SK-N-SH (cell line): ENCODE measurements at regions not wholly inside any gene's neighbourhood (a gene's known extent, or its start where the extent isn't known, plus 50 kb on each side); places are given as distances from the start of the nearest gene placed in this dataset.

Experiments
- MEF2A ChIP-seq: IDR thresholded peaks from 2 replicates; pipeline ENCODE4 v1.4.0; 2012; ENCODE audit warnings: low read depth, borderline replicate concordance
- SIN3A ChIP-seq: IDR thresholded peaks from 2 replicates; pipeline ENCODE4 v1.6.1; 2012; ENCODE audit warnings: low read depth, mild to moderate bottlenecking, low read length, moderate library complexity, borderline replicate concordance
- TF ChIP-seq, protein P1 (sequence below): fragments of 200-600 bp; sonication (generic); IDR thresholded peaks from 2 replicates; pipeline ENCODE4 v1.6.1; 2017; ENCODE audit warnings: antibody characterized with exemption, mild to moderate bottlenecking, moderate library complexity

DNA sequence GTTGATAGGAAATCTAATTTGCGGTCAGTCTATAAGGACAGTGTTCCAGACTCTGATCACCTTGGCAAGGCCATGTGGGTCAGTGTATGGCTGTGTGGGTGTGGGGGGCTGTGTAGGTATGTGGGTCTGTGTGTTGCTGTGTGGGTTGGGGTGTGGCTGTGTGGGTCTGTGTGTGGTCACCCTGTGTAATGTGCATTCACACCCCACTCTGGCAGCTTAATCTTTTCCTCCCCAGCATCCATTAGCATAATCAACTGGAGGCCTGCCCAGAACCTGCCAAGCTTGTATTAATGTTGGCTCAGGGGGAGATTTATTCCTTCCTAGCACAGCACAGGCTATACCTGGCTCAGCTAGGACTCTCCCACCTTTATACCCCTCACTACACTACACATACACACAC is 203.2 kb downstream of the TUBA3C start:
- TF ChIP-seq, protein P1, sequence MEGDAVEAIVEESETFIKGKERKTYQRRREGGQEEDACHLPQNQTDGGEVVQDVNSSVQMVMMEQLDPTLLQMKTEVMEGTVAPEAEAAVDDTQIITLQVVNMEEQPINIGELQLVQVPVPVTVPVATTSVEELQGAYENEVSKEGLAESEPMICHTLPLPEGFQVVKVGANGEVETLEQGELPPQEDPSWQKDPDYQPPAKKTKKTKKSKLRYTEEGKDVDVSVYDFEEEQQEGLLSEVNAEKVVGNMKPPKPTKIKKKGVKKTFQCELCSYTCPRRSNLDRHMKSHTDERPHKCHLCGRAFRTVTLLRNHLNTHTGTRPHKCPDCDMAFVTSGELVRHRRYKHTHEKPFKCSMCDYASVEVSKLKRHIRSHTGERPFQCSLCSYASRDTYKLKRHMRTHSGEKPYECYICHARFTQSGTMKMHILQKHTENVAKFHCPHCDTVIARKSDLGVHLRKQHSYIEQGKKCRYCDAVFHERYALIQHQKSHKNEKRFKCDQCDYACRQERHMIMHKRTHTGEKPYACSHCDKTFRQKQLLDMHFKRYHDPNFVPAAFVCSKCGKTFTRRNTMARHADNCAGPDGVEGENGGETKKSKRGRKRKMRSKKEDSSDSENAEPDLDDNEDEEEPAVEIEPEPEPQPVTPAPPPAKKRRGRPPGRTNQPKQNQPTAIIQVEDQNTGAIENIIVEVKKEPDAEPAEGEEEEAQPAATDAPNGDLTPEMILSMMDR = no peak
- TF ChIP-seq SIN3A (no peak), MEF2A (no peak)
